SK-N-MC (cell line): ENCODE measurements at regions not wholly inside any gene's neighbourhood (a gene's known extent, or its start where the extent isn't known, plus 50 kb on each side); places are given as distances from the start of the nearest gene placed in this dataset.
"Not testable (repeated sequence)": the region's sequence is repeated elsewhere in the genome, so short reads cannot be mapped to it uniquely, and the experiment has no call there.

Experiments
- DNase-seq: peaks from one replicate; pipeline ENCODE4 v3.0.0-alpha.2; 2011; ENCODE audit warnings: low read depth, low spot score
- H3K27ac ChIP-seq: fragments of 200-600 bp; sonication (generic); 2 replicates; pipeline ENCODE4 v1.5.1; 2016; ENCODE audit warnings: mixed run types
- H3K36me3 ChIP-seq: fragments of 200-600 bp; sonication (generic); 2 replicates; pipeline ENCODE4 v1.6.1; 2017; ENCODE audit warnings: antibody characterized with exemption, low read length, mixed read lengths; ENCODE audit not compliant: insufficient read depth
- H3K4me3 ChIP-seq: fragments of 200-600 bp; sonication (generic); 2 replicates; pipeline ENCODE4 v1.5.1; 2016
- H3K9ac ChIP-seq: fragments of 200-600 bp; sonication (generic); 2 replicates; pipeline ENCODE4 v1.8.0; 2017; ENCODE audit warnings: mixed run types, mixed read lengths; ENCODE audit not compliant: insufficient read length
- H3K9me3 ChIP-seq: fragments of 200-600 bp; sonication (generic); 2 replicates; pipeline ENCODE4 v1.6.1; 2017; ENCODE audit warnings: low read depth, mild to moderate bottlenecking, antibody characterized with exemption, low read length, moderate library complexity, mixed read lengths
- EZH2 ChIP-seq: fragments of 200-600 bp; sonication (generic); IDR thresholded peaks from one replicate; pipeline ENCODE4 v1.6.1; 2017; ENCODE audit warnings: antibody characterized with exemption
- FOXP2 ChIP-seq: optimal IDR thresholded peaks from 2 replicates; pipeline ENCODE3; 2011; ENCODE audit warnings: mild to moderate bottlenecking, moderate library complexity; ENCODE audit not compliant: insufficient read depth; ENCODE audit errors: extremely low read length, control extremely low read depth
- POLR2AphosphoS5 ChIP-seq: IDR thresholded peaks from 2 replicates; pipeline ENCODE4 v1.6.1; 2012; ENCODE audit warnings: mild to moderate bottlenecking, low read depth, low read length, borderline replicate concordance

DNA sequence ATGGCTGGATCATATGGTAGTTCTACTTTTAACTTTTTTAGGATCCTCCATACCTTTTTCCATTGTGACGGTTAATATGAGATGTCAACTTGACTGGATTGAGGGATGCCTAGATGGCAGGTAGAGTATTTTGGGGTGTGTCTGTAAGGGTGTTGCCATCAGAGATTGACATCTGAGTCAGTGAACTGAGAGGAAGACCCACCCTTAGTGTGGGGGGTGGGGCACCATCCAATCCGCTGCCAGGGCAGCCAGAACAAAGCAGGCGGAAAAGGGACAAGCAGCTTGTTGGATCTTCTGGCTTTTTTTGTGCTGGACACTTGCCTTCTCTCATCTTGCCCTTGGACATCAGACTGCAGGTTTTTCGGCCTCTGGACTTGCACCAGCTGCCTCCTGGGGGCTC is 168.5 kb upstream of the CXCL13 start:
- H3K27ac ChIP-seq, result no peak overlapping the region
- DNase-seq, result no peak
- TF ChIP-seq FOXP2 (no peak), EZH2 (no peak), POLR2AphosphoS5 (no peak)
- no peaks in the 10 kb centered on the region for H3K9me3 ChIP-seq
- H3K4me3 ChIP-seq, result no peak overlapping the region
- no peaks in the 10 kb centered on the region for H3K36me3 ChIP-seq
- H3K9ac ChIP-seq, result no peak overlapping the region

DNA sequence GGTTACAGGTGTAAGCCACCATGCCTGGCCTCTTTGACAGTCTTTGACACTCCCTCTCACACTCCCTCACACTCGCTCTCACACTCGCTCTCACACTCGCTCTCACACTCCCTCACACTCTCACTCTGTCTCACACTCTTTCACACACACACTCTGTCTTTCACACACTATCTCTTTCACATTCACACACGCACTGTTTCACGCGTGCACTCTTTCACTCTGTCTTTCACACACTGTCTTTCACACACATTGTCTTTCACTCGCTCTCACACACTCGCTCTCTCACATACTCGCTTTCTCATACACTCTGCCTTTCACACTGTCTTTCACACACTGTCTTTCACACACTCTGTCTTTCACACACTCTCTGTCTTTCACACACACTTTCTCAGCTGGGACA is 167.1 kb upstream of the CXCL13 start:
- H3K27ac ChIP-seq, result no peak overlapping the region
- no peak for TF ChIP-seq FOXP2
- no peak for TF ChIP-seq POLR2AphosphoS5
- no peak for TF ChIP-seq EZH2
- no peak for DNase-seq
- no peak overlapping the region for H3K9ac ChIP-seq
- no peak overlapping the region for H3K4me3 ChIP-seq
- no peaks in the 10 kb centered on the region for H3K36me3 ChIP-seq
- no peaks in the 10 kb centered on the region for H3K9me3 ChIP-seq

DNA sequence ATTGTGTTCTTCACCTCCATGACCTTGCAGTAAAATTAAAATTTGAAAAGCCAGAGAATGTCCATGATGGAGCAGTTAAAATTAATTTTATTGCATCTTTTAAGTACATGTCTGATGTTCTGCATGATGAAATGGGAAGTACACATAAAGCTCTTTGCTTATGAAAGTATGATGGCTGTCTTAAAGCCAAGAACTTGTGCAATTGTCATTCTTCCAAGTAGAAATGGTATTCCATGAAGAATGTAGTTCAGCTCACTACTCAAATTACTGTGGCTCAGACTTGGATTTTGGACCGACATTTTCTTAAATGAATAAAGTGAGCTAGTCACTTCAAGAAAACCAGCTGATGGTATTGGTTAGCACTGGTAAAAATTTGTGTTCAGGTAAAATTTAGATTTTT is 161.7 kb upstream of the CXCL13 start:
- DNase-seq, result no peak
- Histone ChIP-seq H3K27ac (no peak overlapping the region), H3K4me3 (no peak overlapping the region)

DNA sequence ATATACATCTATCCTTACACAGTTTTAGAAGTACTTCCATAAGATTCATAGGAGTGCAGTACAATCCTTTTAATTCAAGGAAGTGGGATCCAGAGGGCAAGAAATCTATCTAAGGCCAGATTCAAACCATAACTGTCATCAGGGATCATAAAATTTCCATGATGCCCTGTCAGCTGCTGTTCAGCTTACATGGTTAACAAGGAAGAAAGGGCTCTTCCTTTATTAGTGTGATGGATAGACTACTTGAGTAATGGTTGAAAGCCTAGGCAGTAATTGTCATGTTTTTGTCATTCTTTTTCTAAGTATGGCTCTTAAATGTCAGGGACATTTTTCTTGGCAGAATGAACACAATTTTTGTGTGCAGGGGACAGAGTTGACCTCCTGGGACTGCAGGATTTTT is 159.8 kb upstream of the CXCL13 start:
- H3K27ac ChIP-seq, result no peak overlapping the region
- H3K9me3 ChIP-seq, result no peaks in the 10 kb centered on the region
- TF ChIP-seq POLR2AphosphoS5, result no peak
- TF ChIP-seq FOXP2, result no peak
- no peak for TF ChIP-seq EZH2
- H3K36me3 ChIP-seq, result no peaks in the 10 kb centered on the region
- no peak overlapping the region for H3K4me3 ChIP-seq
- no peak overlapping the region for H3K9ac ChIP-seq
- no peak for DNase-seq

More for the DNA sequence above, 161.7 kb upstream of the CXCL13 start:
- TF ChIP-seq FOXP2, result no peak
- TF ChIP-seq POLR2AphosphoS5, result no peak
- TF ChIP-seq EZH2, result no peak
- no peaks in the 10 kb centered on the region for H3K9me3 ChIP-seq
- no peak overlapping the region for H3K9ac ChIP-seq
- no peaks in the 10 kb centered on the region for H3K36me3 ChIP-seq

DNA sequence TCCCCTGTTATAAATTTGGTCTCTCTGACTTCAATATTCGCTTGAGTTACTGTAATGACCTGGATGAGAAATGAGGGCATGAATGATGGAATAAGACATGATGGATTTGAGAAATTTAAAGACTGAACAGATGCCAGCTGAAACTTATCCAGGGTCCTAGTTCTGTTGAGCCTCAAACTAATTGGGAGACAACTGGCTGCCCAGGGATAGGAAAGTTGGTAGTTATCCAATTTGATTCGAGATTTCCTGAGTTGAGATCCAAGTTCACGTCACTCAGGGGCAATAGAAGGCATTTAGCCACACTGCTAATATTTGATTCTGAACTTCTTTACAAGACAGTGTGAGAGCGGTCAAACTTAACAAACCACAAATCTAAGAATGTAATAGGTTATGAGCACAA is 159.0 kb upstream of the CXCL13 start:
- H3K4me3 ChIP-seq, result no peak overlapping the region
- H3K36me3 ChIP-seq, result no peaks in the 10 kb centered on the region
- DNase-seq, result no peak
- H3K9ac ChIP-seq, result no peak overlapping the region
- H3K9me3 ChIP-seq, result no peaks in the 10 kb centered on the region
- no peak overlapping the region for H3K27ac ChIP-seq
- no peak for TF ChIP-seq FOXP2
- TF ChIP-seq EZH2, result no peak

DNA sequence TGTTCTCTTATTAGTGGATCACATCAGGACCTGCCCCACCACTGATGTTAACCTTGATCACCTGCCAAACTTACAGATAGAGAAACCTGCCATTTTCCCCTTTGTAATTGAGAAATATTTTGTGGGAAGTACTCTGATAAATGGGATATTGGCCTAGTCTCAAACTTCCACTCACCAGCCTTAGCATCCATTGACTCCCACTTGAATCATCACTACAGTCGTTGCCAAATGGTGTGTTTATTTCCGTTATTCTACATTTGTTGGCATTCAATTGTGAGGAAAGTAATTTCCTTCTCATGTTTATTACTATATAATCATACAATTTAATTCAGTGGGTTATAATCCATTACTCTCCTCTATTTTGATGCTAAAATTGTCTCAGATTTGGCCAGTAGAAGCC is 156.4 kb upstream of the CXCL13 start:
- no peaks in the 10 kb centered on the region for H3K36me3 ChIP-seq
- TF ChIP-seq FOXP2 (no peak), EZH2 (no peak), POLR2AphosphoS5 (no peak)
- H3K9ac ChIP-seq, result no peak overlapping the region
- H3K27ac ChIP-seq, result no peak overlapping the region
- no peak overlapping the region for H3K4me3 ChIP-seq
- no peaks in the 10 kb centered on the region for H3K9me3 ChIP-seq
- DNase-seq, result no peak

DNA sequence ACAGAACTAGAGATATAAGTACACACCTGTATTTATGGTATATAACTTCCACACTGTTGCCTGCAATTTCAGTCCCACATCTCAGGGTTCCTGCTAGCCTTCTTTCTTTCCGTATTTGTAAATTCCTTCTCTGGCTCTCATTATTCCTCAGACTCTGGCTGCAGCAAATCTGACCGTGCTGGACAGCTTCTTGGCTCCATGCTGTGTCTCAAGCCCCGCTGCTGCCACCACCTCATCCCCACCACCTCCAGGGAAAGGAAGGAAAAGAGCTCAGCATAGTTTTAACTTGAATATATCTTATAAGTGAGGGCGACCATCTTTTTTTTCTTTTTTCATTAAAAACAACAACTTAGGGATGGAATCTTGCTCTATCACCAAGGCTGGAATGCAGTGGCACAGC is 155.6 kb upstream of the CXCL13 start:
- no peaks in the 10 kb centered on the region for H3K36me3 ChIP-seq
- H3K9ac ChIP-seq, result no peak overlapping the region
- H3K9me3 ChIP-seq, result no peaks in the 10 kb centered on the region
- H3K4me3 ChIP-seq, result no peak overlapping the region
- H3K27ac ChIP-seq, result no peak overlapping the region
- no peak for TF ChIP-seq EZH2
- no peak for TF ChIP-seq FOXP2
- no peak for DNase-seq

DNA sequence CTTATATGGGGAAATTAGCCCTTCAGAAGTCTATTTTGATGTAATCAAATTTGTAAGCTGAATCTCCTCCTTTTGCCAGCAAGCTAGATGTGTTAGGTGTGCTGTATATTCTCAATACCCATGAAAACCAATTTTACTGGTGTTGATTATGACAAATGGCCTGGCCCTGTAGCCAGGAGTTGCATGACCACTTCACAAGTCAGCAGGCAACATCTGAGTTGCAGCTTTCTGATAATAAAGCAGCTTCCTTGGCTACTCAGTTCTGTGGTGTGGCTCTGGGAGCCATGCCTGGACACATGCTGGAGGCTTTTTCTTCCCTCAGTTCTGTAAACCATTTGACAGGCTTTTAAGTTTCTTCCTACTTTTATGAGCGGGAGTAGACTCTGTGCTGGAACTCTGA is 154.1 kb upstream of the CXCL13 start:
- Histone ChIP-seq H3K27ac (no peak overlapping the region), H3K9me3 (no peaks in the 10 kb centered on the region), H3K36me3 (no peaks in the 10 kb centered on the region), H3K9ac (no peak overlapping the region), H3K4me3 (no peak overlapping the region)
- DNase-seq, result no peak
- TF ChIP-seq EZH2 (no peak), FOXP2 (no peak), POLR2AphosphoS5 (no peak)

DNA sequence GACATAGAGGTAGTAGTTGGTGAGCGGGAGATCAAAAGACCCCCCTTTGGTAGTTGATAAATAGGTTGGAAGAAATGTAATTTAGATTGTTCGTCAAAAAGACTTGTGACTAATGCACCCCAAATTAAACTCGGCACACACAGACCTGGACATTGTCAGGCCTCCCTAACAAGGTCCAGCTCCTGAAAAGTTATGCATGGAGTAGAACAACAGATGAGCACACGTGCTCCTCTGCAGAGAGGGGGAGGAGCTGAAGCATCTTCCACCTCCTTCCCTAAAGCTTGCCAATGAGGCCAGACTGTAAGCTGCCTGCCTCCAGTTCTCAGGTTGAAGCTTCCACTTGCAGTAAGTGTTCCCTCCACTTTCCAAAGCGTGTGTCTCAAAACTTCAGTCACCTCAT is 153.5 kb upstream of the CXCL13 start:
- not testable (repeated sequence) for H3K9me3 ChIP-seq, DNase-seq, H3K36me3 ChIP-seq, H3K4me3 ChIP-seq, H3K9ac ChIP-seq, H3K27ac ChIP-seq
